CD4-positive, alpha-beta T cell (primary cell): ENCODE measurements at regions not wholly inside any gene's neighbourhood (a gene's known extent, or its start where the extent isn't known, plus 50 kb on each side); places are given as distances from the start of the nearest gene placed in this dataset.

Experiments
- ATAC-seq: fragments of 200-7000 bp; cut with Tn5 transposase; one replicate; pipeline ENCODE4 v1.10.0; 2022; ENCODE audit warnings: mild to moderate bottlenecking; ENCODE audit not compliant: poor library complexity
- CTCF ChIA-PET: fragments of 350-600 bp; sonication (Branson Sonifier 250); formaldehyde crosslinking; loops from one replicate; lab custom pipeline; 2021; ENCODE audit warnings: antibody characterized with exemption, inconsistent platforms; lab: Charles Lee
- POLR2A ChIA-PET: fragments of 350-600 bp; sonication (Branson Sonifier 250); formaldehyde crosslinking; loops from one replicate; lab custom pipeline; 2021; ENCODE audit warnings: antibody characterized with exemption, inconsistent platforms; lab: Charles Lee
- DNase-seq, 14 experiments: peaks; one replicate each; pipeline ENCODE4 v3.0.0-alpha.2; 2013 to 2020; ENCODE audit warnings: mixed read lengths in 2 of 14
- H3K27ac ChIP-seq, 2 donors: one replicate each; pipeline versions ENCODE4 v1.5.1 to v1.7.0; 2013; ENCODE audit warnings: low read length in 2 of 2, low read depth in 1 of 2, mild to moderate bottlenecking in 1 of 2
- H3K27me3 ChIP-seq, 2 experiments: 1 replicate in 1 of 2; 2 replicates in 1 of 2; pipeline versions ENCODE4 v1.6.1 to v1.7.0; 2013; ENCODE audit warnings: low read length in 2 of 2, control low read depth in 1 of 2, mild to moderate bottlenecking in 1 of 2, moderate library complexity in 1 of 2; ENCODE audit not compliant: insufficient read depth in 2 of 2, control insufficient read depth in 1 of 2
- H3K36me3 ChIP-seq: one replicate; pipeline ENCODE4 v1.6.1; 2013; ENCODE audit warnings: low read length, control low read depth; ENCODE audit not compliant: insufficient read depth
- H3K4me1 ChIP-seq: one replicate; pipeline ENCODE4 v1.6.1; 2013; ENCODE audit warnings: low read length, control low read depth; ENCODE audit not compliant: insufficient read depth
- H3K4me3 ChIP-seq: one replicate; pipeline ENCODE4 v1.5.1; 2013; ENCODE audit warnings: mild to moderate bottlenecking, low read length, moderate library complexity
- H3K9me3 ChIP-seq, 2 experiments: 1 replicate in 1 of 2; 2 replicates in 1 of 2; pipeline versions ENCODE4 v1.6.1 to v1.7.0; 2013; ENCODE audit warnings: low read length in 2 of 2, mild to moderate bottlenecking in 2 of 2, control low read depth in 1 of 2, moderate library complexity in 1 of 2; ENCODE audit not compliant: control insufficient read depth in 1 of 2, insufficient read depth in 1 of 2
- H3K27ac Mint-ChIP-seq: one replicate; pipeline ENCODE4 v1.8.0; 2020; ENCODE audit warnings: mixed read lengths
- H3K27me3 Mint-ChIP-seq: one replicate; pipeline ENCODE4 v1.8.0; 2021; ENCODE audit warnings: mixed read lengths
- H3K36me3 Mint-ChIP-seq: one replicate; pipeline ENCODE4 v1.8.0; 2021; ENCODE audit warnings: low read depth, mixed read lengths
- H3K4me1 Mint-ChIP-seq: one replicate; pipeline ENCODE4 v1.8.0; 2021; ENCODE audit warnings: low read depth, mixed read lengths
- H3K4me3 Mint-ChIP-seq: one replicate; pipeline ENCODE4 v1.8.0; 2020; ENCODE audit warnings: mild to moderate bottlenecking, mixed read lengths
- H3K9me3 Mint-ChIP-seq: one replicate; pipeline ENCODE4 v1.8.0; 2020; ENCODE audit warnings: mixed read lengths
- CTCF ChIP-seq: fragments of 200-600 bp; IDR thresholded peaks from one replicate; pipeline ENCODE4 v1.8.0; 2022; ENCODE audit warnings: antibody characterized with exemption, mild to moderate bottlenecking
- intact Hi-C, 2 experiments: fragments of 100-400 bp; cut with DNase I in 1 of 2; cut with micrococcal nuclease in 1 of 2; formaldehyde crosslinking; loops; one replicate each; pipeline versions ENCODE4 v1.15.1 to v1.9.0; 2023 to 2025; cut with DNase I, micrococcal nuclease

GRCh38 chr5:135114759-135115158 is 80.7 kb upstream of the PITX1 start:
- Mint-ChIP-seq H3K4me3 (no peak overlapping the region), H3K4me1 (no peaks in the 10 kb centered on the region), H3K27ac (no peak overlapping the region), H3K9me3 (no peaks in the 10 kb centered on the region), H3K36me3 (no peaks in the 10 kb centered on the region), H3K27me3 (no peaks in the 10 kb centered on the region)
- Histone ChIP-seq H3K9me3 (no peaks in the 10 kb centered on the region), H3K36me3 (no peaks in the 10 kb centered on the region), H3K4me3 (no peak overlapping the region), H3K27me3 (peaks cover 0 to 2% of the 10 kb centered on the region in 2 experiments), H3K27ac (no peak overlapping the region), H3K4me1 (no peaks in the 10 kb centered on the region)
- ChIA-PET POLR2A (no interaction called here), CTCF (no interaction called here)
- intact Hi-C loops = no loop called here
- TF ChIP-seq CTCF = no peak
- ATAC-seq = no peak
- no peak for DNase-seq

GRCh38 chr5:135112008-135112725 is 78.1 kb upstream of the PITX1 start:
- no peak for TF ChIP-seq CTCF
- no peak for DNase-seq
- Histone ChIP-seq H3K27me3 (peaks cover 0 to 5% of the 10 kb centered on the region in 2 experiments), H3K9me3 (no peaks in the 10 kb centered on the region), H3K27ac (no peak overlapping the region), H3K4me1 (no peaks in the 10 kb centered on the region), H3K4me3 (no peak overlapping the region), H3K36me3 (no peaks in the 10 kb centered on the region)
- intact Hi-C loops = no loop called here
- Mint-ChIP-seq H3K27me3 (no peaks in the 10 kb centered on the region), H3K36me3 (no peaks in the 10 kb centered on the region), H3K4me1 (no peaks in the 10 kb centered on the region), H3K9me3 (no peaks in the 10 kb centered on the region), H3K4me3 (no peak overlapping the region), H3K27ac (no peak overlapping the region)
- ChIA-PET CTCF (no interaction called here), POLR2A (no interaction called here)
- no peak for ATAC-seq

- intact Hi-C loops = no loop called here
- no peak overlapping the region for H3K4me3 ChIP-seq
- H3K9me3 ChIP-seq = no peaks in the 10 kb centered on the region
- ChIA-PET CTCF (no interaction called here), POLR2A (no interaction called here)
- Mint-ChIP-seq H3K27ac (no peak overlapping the region), H3K36me3 (no peaks in the 10 kb centered on the region), H3K4me3 (no peak overlapping the region), H3K27me3 (no peaks in the 10 kb centered on the region), H3K4me1 (no peaks in the 10 kb centered on the region), H3K9me3 (no peaks in the 10 kb centered on the region)
- ATAC-seq (no peak), DNase-seq (no peak)
- H3K27me3 ChIP-seq = peaks cover 0 to 5% of the 10 kb centered on the region in 2 experiments
- TF ChIP-seq CTCF = no peak
- H3K4me1 ChIP-seq = no peaks in the 10 kb centered on the region
- no peak overlapping the region for H3K27ac ChIP-seq
- H3K36me3 ChIP-seq = no peaks in the 10 kb centered on the region
Measured at GRCh38 chr5:135110785-135111596, 77.0 kb upstream of the PITX1 start.
